Mesothelial cell of epicardium (in vitro differentiated cells): ENCODE measurements at regions not wholly inside any gene's neighbourhood (a gene's known extent, or its start where the extent isn't known, plus 50 kb on each side); places are given as distances from the start of the nearest gene placed in this dataset.

Source experiments
- DNase-seq, 2 experiments: peaks; one replicate each; pipeline ENCODE4 v3.0.0; 2021; ENCODE audit warnings: low spot score in 2 of 2; ENCODE audit not compliant: unreplicated experiment in 2 of 2
- H3K27ac Mint-ChIP-seq: 2 replicates; pipeline ENCODE4 v1.8.0; 2021; ENCODE audit warnings: mixed read lengths
- H3K27me3 Mint-ChIP-seq: 2 replicates; pipeline ENCODE4 v1.8.0; 2021; ENCODE audit warnings: low read depth, mixed read lengths
- H3K36me3 Mint-ChIP-seq: 2 replicates; pipeline ENCODE4 v1.8.0; 2021; ENCODE audit warnings: mixed read lengths
- H3K4me1 Mint-ChIP-seq: 2 replicates; pipeline ENCODE4 v1.8.0; 2021; ENCODE audit warnings: mixed read lengths
- H3K4me3 Mint-ChIP-seq: 2 replicates; pipeline ENCODE4 v1.8.0; 2021; ENCODE audit warnings: mild to moderate bottlenecking, moderate library complexity, mixed read lengths
- H3K9me3 Mint-ChIP-seq: 2 replicates; pipeline ENCODE4 v1.8.0; 2021; ENCODE audit warnings: mixed read lengths
- CTCF ChIP-seq: fragments of 200-600 bp; sonication (generic); IDR thresholded peaks from one replicate; pipeline ENCODE4 v1.5.0; 2021; ENCODE audit warnings: antibody characterized with exemption; ENCODE audit not compliant: unreplicated experiment

GRCh38 chr3:82790307-82791097 lies 1029.1 kb upstream of the GBE1 start:
- Mint-ChIP-seq H3K27ac (no peak overlapping the region), H3K9me3 (no peaks in the 10 kb centered on the region), H3K4me3 (no peak overlapping the region), H3K27me3 (no peaks in the 10 kb centered on the region), H3K4me1 (no peaks in the 10 kb centered on the region), H3K36me3 (no peaks in the 10 kb centered on the region)
- no peak for TF ChIP-seq CTCF
- no peak for DNase-seq

- no peak overlapping the region for H3K4me3 Mint-ChIP-seq
- DNase-seq: no peak
- no peaks in the 10 kb centered on the region for H3K4me1 Mint-ChIP-seq
- H3K27me3 Mint-ChIP-seq: no peaks in the 10 kb centered on the region
- no peaks in the 10 kb centered on the region for H3K9me3 Mint-ChIP-seq
- H3K27ac Mint-ChIP-seq: no peak overlapping the region
- no peak for TF ChIP-seq CTCF
- H3K36me3 Mint-ChIP-seq: no peaks in the 10 kb centered on the region
Observed at GRCh38 chr3:82783194-82783593, 1021.7 kb upstream of the GBE1 start.

DNA sequence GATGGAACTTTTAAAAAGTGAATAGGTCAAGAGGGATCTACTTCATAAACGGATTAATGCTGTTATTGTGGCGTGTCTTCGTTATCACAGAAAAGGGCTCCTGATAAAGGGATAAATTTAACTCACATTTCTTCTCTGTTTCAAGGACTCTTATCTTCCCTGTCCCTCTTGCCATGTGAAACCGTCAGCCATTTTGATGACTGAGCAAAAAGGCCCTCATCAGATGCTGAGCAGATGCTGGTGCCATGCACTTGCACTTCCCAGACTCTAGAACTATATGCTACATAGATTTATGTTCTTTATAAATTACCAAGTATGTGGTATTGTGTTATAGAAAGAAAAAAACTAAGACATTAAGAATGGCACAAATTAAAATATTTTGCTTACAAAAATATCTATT lies 1011.8 kb upstream of the GBE1 start:
- TF ChIP-seq CTCF: no peak
- no peak for DNase-seq
- peaks cover 8% of the 10 kb centered on the region for H3K27me3 Mint-ChIP-seq
- H3K27ac Mint-ChIP-seq: no peak overlapping the region
- H3K4me1 Mint-ChIP-seq: no peaks in the 10 kb centered on the region
- no peak overlapping the region for H3K4me3 Mint-ChIP-seq
- peaks cover 6% of the 10 kb centered on the region for H3K9me3 Mint-ChIP-seq
- no peaks in the 10 kb centered on the region for H3K36me3 Mint-ChIP-seq

- Mint-ChIP-seq H3K27ac (no peak overlapping the region), H3K27me3 (no peaks in the 10 kb centered on the region), H3K4me3 (no peak overlapping the region), H3K9me3 (no peaks in the 10 kb centered on the region), H3K36me3 (no peaks in the 10 kb centered on the region), H3K4me1 (no peaks in the 10 kb centered on the region)
- DNase-seq: no peak
- no peak for TF ChIP-seq CTCF
Observed at GRCh38 chr3:82764521-82764920, 1003.1 kb upstream of the GBE1 start.

GRCh38 chr3:82761858-82762257 lies 1000.4 kb upstream of the GBE1 start:
- Mint-ChIP-seq H3K27me3 (peaks cover 2% of the 10 kb centered on the region), H3K9me3 (no peaks in the 10 kb centered on the region), H3K36me3 (no peaks in the 10 kb centered on the region), H3K4me3 (no peak overlapping the region), H3K27ac (no peak overlapping the region), H3K4me1 (no peaks in the 10 kb centered on the region)
- TF ChIP-seq CTCF: no peak
- DNase-seq: no peak
